Stimulated activated CD4-positive, alpha-beta T cell treated with anti-CD3 and anti-CD28 coated beads, Interleukin-4, amount 100 ng/mL, for 24 hours (primary cell): ENCODE measurements at regions not wholly inside any gene's neighbourhood (a gene's known extent, or its start where the extent isn't known, plus 50 kb on each side); places are given as distances from the start of the nearest gene placed in this dataset.

Experiments
- DNase-seq: peaks from one replicate; pipeline ENCODE4 v3.0.0-alpha.2; 2020

GRCh38 chr3:110779581-110779980 is 292.0 kb upstream of the NECTIN3 start:
- DNase-seq, result no peak

DNA sequence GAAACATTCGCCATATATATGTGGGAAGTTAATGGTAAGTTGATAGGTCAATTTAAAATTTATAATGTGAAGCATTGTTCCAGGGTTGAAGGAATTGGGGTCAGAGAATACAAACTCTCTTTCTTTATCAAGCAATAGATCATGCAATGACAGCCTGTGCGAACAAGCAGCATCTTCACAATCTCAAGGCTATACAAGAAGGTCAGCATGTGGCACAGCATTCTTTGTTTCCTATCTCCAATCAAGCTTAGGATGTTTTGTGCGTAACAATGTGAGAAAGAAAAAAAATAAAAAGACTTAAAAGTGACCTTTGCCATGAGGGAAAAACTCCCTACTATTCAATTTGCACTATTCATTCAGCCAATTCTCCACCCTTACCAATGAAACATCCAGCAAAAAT is 288.1 kb upstream of the NECTIN3 start:
- DNase-seq, result no peak

- DNase-seq, result no peak
Measured at GRCh38 chr3:110788794-110789193, 282.8 kb upstream of the NECTIN3 start.

DNA sequence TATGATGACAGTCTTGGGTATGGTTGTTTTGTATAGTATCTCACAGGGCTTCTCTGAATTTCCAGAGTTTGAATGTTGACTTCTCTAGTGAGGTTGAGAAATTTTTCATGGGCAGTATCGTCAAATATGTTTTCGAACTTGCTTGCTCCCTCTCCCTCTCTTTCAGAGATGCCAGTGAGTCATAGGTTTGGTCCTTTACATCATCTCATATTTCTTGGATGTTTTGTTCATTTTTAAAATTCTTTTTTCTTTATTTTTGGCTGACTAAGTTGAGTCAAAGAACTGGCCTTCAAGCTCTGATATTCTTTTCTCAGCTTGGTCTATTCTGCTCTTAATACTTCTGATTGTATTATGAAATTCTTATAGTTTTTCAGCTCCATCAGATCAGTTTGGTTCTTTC is 282.3 kb upstream of the NECTIN3 start:
- DNase-seq, result no peak

DNA sequence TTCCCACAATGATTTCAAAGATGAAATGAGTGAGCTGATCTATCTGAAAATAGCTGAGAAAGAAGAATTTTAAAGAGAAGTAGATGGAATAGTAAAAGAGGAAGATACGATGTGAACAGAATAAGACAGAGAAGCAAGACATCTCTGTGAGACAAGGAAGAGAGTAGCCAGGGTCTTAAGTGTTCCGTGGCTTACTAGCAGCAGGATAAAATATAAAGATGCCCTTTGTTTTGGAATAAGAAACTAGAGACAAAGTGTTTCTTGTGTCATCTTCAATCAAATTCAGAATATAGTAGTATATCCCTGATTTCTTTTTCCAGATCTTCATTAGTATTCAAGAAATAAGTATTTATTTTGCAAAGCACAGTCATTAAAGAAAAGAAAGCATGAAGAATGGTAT is 281.0 kb upstream of the NECTIN3 start:
- no peak for DNase-seq

DNA sequence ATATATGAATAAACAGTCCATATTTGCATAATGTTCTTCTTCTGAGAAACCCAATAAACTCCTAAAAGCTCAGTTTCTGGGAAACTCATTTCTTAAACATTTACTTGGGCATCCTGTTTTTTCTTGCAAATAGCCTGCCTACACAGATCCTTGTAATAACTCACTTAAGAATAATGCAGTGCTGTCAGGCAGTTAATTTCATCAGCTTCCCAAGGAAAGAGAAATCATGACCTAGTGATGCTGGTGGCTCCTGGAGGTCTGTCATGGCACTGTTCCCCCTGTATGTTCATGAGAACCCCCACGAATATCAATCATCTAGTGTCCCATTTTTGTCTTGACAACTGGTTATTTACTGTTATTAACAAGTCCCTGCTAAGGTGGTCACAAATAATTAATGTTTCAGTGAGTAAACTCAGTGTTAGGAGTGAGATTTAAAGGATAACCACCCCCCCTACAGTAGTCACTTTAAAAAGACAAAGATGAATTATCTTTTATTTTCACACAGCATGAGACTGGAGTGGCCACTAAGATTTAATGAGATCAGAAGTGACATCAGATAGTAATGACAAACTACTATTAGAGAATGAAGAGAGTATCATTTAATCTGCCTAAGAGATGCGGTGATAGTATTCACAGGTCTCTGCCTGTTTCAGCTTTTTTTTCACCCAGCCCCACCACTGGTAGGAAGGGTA is 279.5 kb upstream of the NECTIN3 start:
- no peak for DNase-seq

DNA sequence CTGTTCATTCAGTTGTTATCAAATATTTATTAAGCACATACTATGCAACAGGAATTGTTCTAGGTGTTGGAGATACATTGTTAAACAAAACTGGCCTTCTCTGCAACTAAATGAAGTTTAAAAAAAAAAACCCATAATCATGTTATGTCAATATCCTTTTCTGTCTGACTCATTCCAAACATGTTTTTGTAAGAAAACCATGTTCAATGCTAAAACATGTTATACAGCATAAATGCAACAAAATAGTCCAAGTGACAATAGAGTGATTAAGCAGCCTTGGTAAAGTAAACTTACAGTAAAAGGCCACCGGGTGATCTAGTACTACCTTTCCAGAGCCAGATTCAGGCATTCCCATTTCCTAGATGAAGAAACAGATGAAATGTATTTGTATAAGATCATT is 278.0 kb upstream of the NECTIN3 start:
- no peak for DNase-seq

GRCh38 chr3:110795163-110795562 is 276.5 kb upstream of the NECTIN3 start:
- no peak for DNase-seq

GRCh38 chr3:110799271-110799670 is 272.3 kb upstream of the NECTIN3 start:
- DNase-seq, result no peak

- no peak for DNase-seq
Measured at GRCh38 chr3:110804856-110805255, 266.8 kb upstream of the NECTIN3 start.

DNA sequence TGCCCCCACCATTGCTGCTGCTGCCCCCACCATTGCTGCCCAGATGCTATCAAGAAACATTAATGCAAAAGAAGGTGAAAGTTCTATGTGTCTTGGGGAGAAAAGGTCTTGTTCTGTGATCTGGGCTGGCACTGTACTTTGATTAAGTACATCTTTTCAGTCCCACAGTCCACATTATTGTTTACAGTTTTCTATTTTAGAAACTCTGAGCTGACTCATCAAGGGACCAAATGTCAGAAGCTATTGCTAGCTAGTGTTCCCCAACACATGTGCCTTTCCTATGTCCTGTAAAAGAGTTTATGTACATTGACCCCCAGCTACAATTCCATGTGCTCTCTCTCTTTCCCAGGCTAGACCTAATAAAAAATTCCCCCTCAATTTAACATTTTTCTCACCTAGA is 264.7 kb upstream of the NECTIN3 start:
- no peak for DNase-seq

DNA sequence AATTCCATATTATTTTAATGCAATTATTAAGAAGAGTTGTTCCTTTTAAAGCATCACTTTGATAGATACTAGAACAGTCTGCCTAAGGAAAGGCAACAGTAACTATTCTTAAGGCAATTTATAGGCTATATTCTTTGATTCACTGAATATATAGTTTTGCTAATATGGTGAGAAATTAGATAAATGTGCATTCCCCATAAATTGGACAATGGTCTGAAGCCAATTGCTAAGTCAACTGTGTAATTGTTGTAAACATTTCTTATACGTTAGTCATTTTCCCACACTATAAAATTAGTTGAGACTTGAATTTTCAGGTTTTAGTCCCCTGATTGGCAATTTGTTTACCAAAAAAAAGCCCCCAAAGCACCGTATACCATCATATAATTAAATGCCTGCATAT is 263.0 kb upstream of the NECTIN3 start:
- no peak for DNase-seq

DNA sequence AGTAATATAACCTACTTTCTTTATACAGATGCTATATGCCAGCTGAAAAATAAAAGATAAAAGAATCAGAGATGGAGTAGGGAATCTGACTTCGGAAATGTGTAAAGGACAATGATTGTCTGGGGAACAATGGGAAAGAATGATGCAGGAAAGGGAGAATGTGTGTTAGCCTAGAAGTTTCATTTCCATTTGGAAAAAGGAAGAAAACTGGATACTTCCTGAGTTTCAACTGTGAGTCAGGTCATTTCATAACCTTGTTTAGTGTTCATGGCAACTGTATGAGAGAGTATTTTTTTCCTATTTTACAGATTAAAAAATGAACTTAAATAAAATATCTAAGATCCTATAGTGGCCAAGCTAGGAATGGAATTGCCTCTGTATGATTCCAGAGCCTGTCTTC is 261.3 kb upstream of the NECTIN3 start:
- no peak for DNase-seq

DNA sequence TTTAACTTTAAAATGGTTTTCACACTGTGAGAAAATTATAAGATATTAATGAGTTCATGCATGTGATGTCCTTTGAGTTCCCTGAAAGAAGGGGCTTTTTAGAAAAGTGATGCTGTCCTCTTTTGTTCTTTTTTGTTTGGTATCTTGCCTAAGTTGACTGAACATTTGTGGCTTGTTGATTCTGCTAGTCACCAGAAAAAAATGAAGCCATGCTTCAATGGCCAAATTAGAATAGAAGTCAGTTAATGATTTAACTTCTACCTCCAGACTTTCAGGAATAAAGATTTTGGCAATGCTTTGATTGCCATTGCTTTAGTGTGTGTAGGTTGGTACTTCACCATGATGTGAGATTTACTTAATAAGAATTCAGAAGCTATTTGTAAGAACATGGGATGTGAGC is 260.6 kb upstream of the NECTIN3 start:
- DNase-seq, result no peak

GRCh38 chr3:110813541-110813940 is 258.1 kb upstream of the NECTIN3 start:
- DNase-seq, result no peak

- DNase-seq, result peak; percentile 50
Measured at GRCh38 chr3:110814170-110815007, 257.2 kb upstream of the NECTIN3 start.

- DNase-seq, result no peak
Measured at GRCh38 chr3:110815008-110815583, 256.5 kb upstream of the NECTIN3 start.

DNA sequence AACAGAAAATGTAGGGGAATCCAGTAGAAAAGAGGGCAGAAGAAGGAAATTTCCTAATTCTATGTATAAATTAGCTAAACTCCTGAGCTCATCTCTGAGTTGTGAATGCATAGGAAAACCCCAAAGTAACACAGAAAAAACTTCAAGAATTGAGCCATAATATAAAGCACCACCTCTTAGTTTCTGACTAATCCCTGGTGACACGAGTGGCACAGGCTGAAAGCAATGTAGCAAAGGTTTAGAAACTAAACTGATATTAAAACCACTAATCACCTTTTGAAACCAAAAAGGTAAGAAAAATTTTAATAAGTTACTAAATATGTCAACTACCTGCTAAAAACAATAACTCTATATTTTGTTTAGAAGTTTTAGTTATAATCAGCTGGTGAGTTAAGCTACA is 255.6 kb upstream of the NECTIN3 start:
- no peak for DNase-seq

GRCh38 chr3:110821586-110821985 is 250.0 kb upstream of the NECTIN3 start:
- DNase-seq, result no peak

- no peak for DNase-seq
Measured at GRCh38 chr3:110822971-110823370, 248.6 kb upstream of the NECTIN3 start.

- no peak for DNase-seq
Measured at GRCh38 chr3:110846971-110847370, 224.6 kb upstream of the NECTIN3 start.

DNA sequence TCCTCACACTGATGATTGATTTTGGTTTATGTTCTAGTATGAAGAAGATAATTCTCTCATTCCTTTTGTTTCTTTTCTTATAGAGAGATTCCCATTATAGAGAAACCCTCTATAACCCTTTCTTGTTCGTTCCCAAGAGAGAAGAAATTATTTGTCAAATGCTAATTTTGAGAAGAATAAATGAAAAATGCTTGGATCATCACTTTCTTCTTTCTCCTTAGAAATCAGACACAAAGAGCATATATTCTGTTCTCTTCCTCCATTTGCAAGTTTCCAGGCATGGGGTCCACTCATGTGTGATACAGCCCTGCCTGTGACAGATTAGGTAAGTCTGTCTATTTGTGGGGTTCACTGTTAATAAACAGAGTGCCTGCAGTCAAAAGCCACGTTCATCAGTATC is 222.6 kb upstream of the NECTIN3 start:
- DNase-seq, result no peak

DNA sequence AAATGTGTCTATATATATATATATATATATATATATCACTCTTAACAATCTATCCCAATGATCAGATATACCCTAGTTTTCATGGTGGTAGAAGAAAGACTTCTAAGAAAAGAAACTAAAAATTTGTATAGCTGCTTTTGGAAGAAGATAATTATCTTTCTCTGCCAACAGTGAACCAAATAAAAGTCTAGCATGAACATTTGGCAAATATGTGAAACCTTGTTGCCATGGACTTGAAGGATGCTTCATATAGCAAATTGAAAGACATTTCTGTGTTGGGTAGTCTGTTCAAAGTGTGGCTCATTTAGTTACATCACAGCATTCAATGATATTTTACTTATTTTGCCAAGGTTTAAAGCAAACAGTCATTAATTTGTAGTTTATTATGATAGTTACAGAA is 219.9 kb upstream of the NECTIN3 start:
- no peak for DNase-seq

DNA sequence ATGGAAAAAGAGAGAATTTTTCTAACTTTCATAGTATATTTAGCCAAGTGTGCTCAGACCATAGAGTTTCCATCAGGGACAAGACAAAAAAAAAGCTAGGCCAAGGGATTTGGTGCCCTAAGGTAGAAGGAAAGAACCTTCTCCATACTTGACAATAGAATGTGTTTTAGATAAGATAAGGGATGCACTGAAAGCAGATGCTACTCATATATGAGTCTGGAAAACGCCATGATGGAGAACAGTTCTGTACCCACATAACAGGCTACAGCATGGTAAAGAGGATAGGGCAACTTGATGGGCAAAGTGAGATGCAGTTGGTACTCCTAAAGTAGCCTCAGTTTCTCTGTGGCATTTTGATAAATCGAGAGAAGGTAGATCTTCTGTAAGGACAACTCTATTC is 216.4 kb upstream of the NECTIN3 start:
- DNase-seq, result no peak
